ENCODE measurements at regions not wholly inside any gene's neighbourhood (a gene's known extent, or its start where the extent isn't known, plus 50 kb on each side); places are given as distances from the start of the nearest gene placed in this dataset.
"Not testable (repeated sequence)": the region's sequence is repeated elsewhere in the genome, so short reads cannot be mapped to it uniquely, and the experiment has no call there.

- Mint-ChIP-seq H3K4me3 (peak overlapping the region; percentile 75), H3K4me1 (ENCODE audit: low read depth) (peaks cover 50% of the 10 kb centered on the region), H3K27ac (peak overlapping the region; percentile 84), H3K27me3 (ENCODE audit: low read depth) (no peaks in the 10 kb centered on the region), H3K36me3 (ENCODE audit: low read depth) (peaks cover 13% of the 10 kb centered on the region), H3K9me3 (peaks cover 6% of the 10 kb centered on the region)
Observed at GRCh38 chr1:185559684-185560331, 174.4 kb upstream of the HMCN1 start.

DNA sequence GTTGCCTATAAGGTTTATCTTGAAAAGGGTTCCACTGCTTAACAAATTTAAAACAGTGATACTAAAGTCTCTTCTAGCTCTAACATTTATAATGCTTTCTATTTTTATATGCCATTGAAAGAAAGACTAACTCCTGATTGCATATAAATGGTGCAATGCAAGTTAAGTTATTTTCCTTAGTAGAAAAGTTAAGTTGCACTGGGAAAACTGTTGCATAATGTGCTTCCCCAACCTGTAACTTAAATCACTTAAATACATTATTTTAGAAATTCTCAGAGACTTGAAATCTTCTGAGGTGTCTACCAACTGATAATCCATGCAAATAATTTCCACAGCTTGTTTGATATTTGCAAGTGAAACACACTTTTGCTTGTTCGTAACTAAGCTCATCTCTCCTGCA lies 175.0 kb upstream of the HMCN1 start:
- Mint-ChIP-seq H3K4me1 (ENCODE audit: low read depth) (peaks cover 48% of the 10 kb centered on the region), H3K36me3 (ENCODE audit: low read depth) (peaks cover 13% of the 10 kb centered on the region), H3K4me3 (peak overlapping the region; percentile 75), H3K27me3 (ENCODE audit: low read depth) (no peaks in the 10 kb centered on the region), H3K9me3 (peaks cover 3% of the 10 kb centered on the region), H3K27ac (peak overlapping the region; percentile 84)

GRCh38 chr1:185556561-185556960 lies 177.6 kb upstream of the HMCN1 start:
- Mint-ChIP-seq H3K4me3 (no peak overlapping the region), H3K27me3 (ENCODE audit: low read depth) (no peaks in the 10 kb centered on the region), H3K4me1 (ENCODE audit: low read depth) (peaks cover 28% of the 10 kb centered on the region), H3K27ac (no peak overlapping the region), H3K36me3 (ENCODE audit: low read depth) (peaks cover 4% of the 10 kb centered on the region), H3K9me3 (peaks cover 3% of the 10 kb centered on the region)

DNA sequence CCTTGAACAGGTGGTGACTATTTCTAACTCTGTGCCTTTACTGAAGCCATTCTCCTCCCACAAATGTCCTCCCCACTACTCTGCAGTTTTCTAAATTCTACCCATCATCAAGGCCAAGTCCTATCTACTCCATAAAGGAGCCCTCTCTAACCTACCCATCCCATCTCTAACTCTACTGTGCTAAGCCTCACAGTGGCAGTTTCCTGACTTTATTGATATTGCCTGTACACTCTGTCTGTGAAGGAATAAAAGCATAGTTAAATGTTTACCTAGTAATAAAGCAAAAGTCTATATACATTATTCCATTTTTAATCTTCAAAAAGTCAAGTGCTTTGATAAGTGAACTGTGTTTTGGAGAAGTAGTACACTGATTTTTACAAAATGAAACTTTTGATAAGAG lies 178.4 kb upstream of the HMCN1 start:
- H3K4me3 Mint-ChIP-seq, result no peak overlapping the region
- peaks cover 1% of the 10 kb centered on the region for H3K36me3 Mint-ChIP-seq (ENCODE audit: low read depth)
- H3K27ac Mint-ChIP-seq, result no peak overlapping the region
- no peaks in the 10 kb centered on the region for H3K27me3 Mint-ChIP-seq (ENCODE audit: low read depth)
- H3K4me1 Mint-ChIP-seq (ENCODE audit: low read depth), result peaks cover 20% of the 10 kb centered on the region
- peaks cover 3% of the 10 kb centered on the region for H3K9me3 Mint-ChIP-seq

DNA sequence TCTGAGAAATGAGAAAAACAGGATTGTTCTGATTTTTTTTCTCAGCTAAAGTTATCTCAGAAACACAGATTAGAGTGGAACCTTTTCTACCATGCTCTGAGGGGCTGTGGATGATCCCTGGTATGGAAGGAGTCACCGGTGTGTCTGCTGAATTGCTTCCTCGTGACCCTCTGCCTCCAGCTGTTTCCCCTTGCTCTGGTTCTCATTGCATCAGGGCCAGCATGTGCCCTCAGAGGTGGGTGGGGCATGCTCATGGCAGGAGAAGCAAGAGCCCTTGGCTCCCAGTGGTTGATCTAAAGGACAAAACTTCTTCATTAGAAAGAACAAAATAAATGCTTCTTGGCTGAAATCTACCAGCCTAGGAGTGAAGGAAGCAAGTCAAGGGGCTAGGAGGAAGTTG lies 183.2 kb upstream of the HMCN1 start:
- Mint-ChIP-seq H3K4me1 (ENCODE audit: low read depth) (no peaks in the 10 kb centered on the region), H3K4me3 (no peak overlapping the region), H3K36me3 (ENCODE audit: low read depth) (peaks cover 9% of the 10 kb centered on the region), H3K27ac (no peak overlapping the region), H3K27me3 (ENCODE audit: low read depth) (no peaks in the 10 kb centered on the region), H3K9me3 (peaks cover 11% of the 10 kb centered on the region)

DNA sequence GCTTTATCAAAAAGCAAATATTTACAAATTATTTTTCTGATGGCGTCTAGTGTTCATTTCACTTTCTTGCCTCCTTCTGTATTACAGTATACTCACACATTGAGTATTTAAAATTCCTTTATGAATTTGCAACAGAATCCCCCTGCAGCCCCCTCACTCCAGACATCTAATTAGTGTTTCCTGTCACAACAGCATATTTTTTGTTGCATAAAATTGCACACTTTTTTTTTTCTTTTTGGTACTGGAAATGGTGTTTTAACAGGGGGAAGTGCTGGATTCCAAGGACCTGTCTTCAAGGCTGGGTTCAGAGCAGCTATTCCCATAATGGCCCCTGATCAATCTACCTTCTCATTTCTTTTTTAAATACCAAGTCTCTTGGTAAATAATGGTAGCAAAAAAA lies 184.3 kb upstream of the HMCN1 start:
- Mint-ChIP-seq H3K4me1 (ENCODE audit: low read depth) (no peaks in the 10 kb centered on the region), H3K27me3 (ENCODE audit: low read depth) (no peaks in the 10 kb centered on the region), H3K4me3 (no peak overlapping the region), H3K27ac (no peak overlapping the region), H3K36me3 (ENCODE audit: low read depth) (peaks cover 9% of the 10 kb centered on the region), H3K9me3 (peaks cover 14% of the 10 kb centered on the region)

DNA sequence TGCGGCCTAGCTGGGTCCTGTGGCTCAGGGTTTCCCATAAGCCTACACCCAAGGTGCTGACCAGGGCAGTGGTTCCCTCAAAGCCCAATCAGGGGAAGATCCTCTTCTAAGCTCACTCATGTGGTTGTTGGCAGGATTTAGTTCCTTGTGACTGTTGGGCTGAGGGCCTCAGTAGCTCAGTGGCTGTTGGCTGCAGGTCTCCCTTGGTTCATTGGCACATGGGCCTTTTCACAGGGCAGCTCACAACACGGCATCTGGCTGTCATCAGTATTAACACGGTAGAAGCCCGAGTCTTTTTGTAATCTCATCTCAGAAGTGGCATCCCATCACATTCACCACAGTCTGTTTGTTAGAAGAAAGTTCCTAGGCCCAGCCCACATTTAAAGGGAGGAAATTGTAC lies 188.2 kb upstream of the HMCN1 start:
- H3K27ac Mint-ChIP-seq, result no peak overlapping the region

GRCh38 chr1:185541871-185542301 lies 192.3 kb upstream of the HMCN1 start:
- Mint-ChIP-seq H3K4me3 (no peak overlapping the region), H3K4me1 (ENCODE audit: low read depth) (peaks cover 11% of the 10 kb centered on the region), H3K27me3 (ENCODE audit: low read depth) (no peaks in the 10 kb centered on the region), H3K27ac (no peak overlapping the region), H3K36me3 (ENCODE audit: low read depth) (peaks cover 8% of the 10 kb centered on the region), H3K9me3 (peaks cover 34% of the 10 kb centered on the region)

More for the DNA sequence above, 188.2 kb upstream of the HMCN1 start:
- H3K4me3 Mint-ChIP-seq, result no peak overlapping the region
- H3K4me1 Mint-ChIP-seq (ENCODE audit: low read depth), result peaks cover 3% of the 10 kb centered on the region
- H3K36me3 Mint-ChIP-seq (ENCODE audit: low read depth), result peaks cover 9% of the 10 kb centered on the region
- H3K9me3 Mint-ChIP-seq, result peaks cover 15% of the 10 kb centered on the region
- H3K27me3 Mint-ChIP-seq (ENCODE audit: low read depth), result no peaks in the 10 kb centered on the region

DNA sequence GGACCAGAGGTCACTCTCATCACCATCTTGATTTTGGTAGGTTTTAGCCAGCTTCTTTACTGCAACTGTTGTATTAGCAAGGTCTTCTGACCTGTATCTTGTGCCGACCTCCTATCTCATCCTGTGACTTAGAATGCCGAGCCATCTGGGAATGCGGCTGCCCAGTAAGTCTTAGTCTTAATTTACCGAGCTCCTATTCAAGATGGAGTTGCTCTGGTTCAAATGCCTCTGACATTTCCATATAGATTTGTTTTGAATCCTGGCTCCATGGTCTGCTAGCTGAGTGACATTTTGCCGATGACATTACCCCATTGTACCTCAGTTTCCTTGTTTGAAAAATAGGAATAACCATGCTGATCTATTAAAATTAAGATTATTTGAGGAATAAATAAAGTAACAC lies 193.9 kb upstream of the HMCN1 start:
- Mint-ChIP-seq H3K4me3 (no peak overlapping the region), H3K36me3 (ENCODE audit: low read depth) (peaks cover 3% of the 10 kb centered on the region), H3K4me1 (ENCODE audit: low read depth) (peaks cover 15% of the 10 kb centered on the region), H3K9me3 (peaks cover 24% of the 10 kb centered on the region), H3K27me3 (ENCODE audit: low read depth) (no peaks in the 10 kb centered on the region), H3K27ac (no peak overlapping the region)

GRCh38 chr1:185539277-185539943 lies 194.8 kb upstream of the HMCN1 start:
- H3K27ac Mint-ChIP-seq, result no peak overlapping the region
- H3K36me3 Mint-ChIP-seq (ENCODE audit: low read depth), result peaks cover 3% of the 10 kb centered on the region
- H3K4me1 Mint-ChIP-seq (ENCODE audit: low read depth), result peaks cover 15% of the 10 kb centered on the region
- H3K9me3 Mint-ChIP-seq, result peaks cover 24% of the 10 kb centered on the region
- no peak overlapping the region for H3K4me3 Mint-ChIP-seq
- no peaks in the 10 kb centered on the region for H3K27me3 Mint-ChIP-seq (ENCODE audit: low read depth)

GRCh38 chr1:185538309-185538898 lies 195.8 kb upstream of the HMCN1 start:
- H3K27me3 Mint-ChIP-seq (ENCODE audit: low read depth); H3K36me3 Mint-ChIP-seq (ENCODE audit: low read depth); H3K4me3 Mint-ChIP-seq; H3K27ac Mint-ChIP-seq: not testable (repeated sequence)
- Mint-ChIP-seq H3K9me3 (peaks cover 24% of the 10 kb centered on the region), H3K4me1 (ENCODE audit: low read depth) (peaks cover 15% of the 10 kb centered on the region)

DNA sequence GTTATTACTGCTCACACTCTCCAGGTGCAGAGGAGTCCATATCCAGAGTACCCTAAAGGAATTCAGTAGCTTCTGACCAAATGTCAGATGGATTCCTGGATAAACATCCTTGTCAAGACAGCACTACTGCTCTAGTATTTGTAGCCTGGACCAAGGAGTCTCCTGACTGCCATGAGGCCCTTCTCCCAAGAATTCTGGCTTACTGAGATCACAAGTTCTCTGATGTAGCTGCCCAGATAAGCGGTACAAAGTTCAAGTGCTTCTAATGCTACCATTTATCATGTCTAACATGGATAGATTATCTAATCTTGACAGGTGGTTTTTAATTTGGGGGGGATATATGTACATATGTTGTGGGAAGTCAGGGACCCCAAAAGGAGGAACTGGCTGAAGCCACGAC lies 196.6 kb upstream of the HMCN1 start:
- Mint-ChIP-seq H3K36me3 (ENCODE audit: low read depth) (peaks cover 3% of the 10 kb centered on the region), H3K27ac (no peak overlapping the region), H3K27me3 (ENCODE audit: low read depth) (no peaks in the 10 kb centered on the region), H3K4me3 (no peak overlapping the region), H3K4me1 (ENCODE audit: low read depth) (peaks cover 15% of the 10 kb centered on the region), H3K9me3 (peaks cover 24% of the 10 kb centered on the region)

- peaks cover 6% of the 10 kb centered on the region for H3K36me3 Mint-ChIP-seq (ENCODE audit: low read depth)
- no peak overlapping the region for H3K4me3 Mint-ChIP-seq
- H3K27ac Mint-ChIP-seq, result no peak overlapping the region
- H3K27me3 Mint-ChIP-seq (ENCODE audit: low read depth), result no peaks in the 10 kb centered on the region
- peaks cover 14% of the 10 kb centered on the region for H3K4me1 Mint-ChIP-seq (ENCODE audit: low read depth)
- peaks cover 26% of the 10 kb centered on the region for H3K9me3 Mint-ChIP-seq
Observed at GRCh38 chr1:185536165-185536920, 197.8 kb upstream of the HMCN1 start.

DNA sequence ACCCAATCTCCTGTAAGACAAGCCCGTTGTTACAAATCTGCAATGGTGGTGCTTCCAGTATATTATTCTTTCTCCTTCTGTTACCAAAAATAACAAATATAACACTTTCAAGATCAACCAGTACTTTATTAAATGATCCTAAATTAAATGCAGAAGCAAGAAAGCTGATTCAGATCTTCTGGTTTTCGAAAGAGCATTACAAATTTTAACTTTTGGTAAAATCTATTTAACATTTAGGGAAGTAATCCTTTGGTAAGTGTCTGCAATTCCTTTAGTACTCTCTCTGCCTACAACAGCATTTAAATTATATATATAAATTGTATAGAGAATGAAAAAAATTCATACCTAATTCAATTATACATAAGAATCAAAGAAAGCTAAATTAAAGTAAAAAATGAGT lies 198.6 kb upstream of the HMCN1 start:
- Mint-ChIP-seq H3K36me3 (ENCODE audit: low read depth) (peaks cover 9% of the 10 kb centered on the region), H3K9me3 (peaks cover 27% of the 10 kb centered on the region), H3K27ac (no peak overlapping the region), H3K4me1 (ENCODE audit: low read depth) (peaks cover 14% of the 10 kb centered on the region), H3K27me3 (ENCODE audit: low read depth) (no peaks in the 10 kb centered on the region), H3K4me3 (no peak overlapping the region)
